ENCODE measurements at regions not wholly inside any gene's neighbourhood (a gene's known extent, or its start where the extent isn't known, plus 50 kb on each side); places are given as distances from the start of the nearest gene placed in this dataset.

- Histone ChIP-seq H3K9me1 (ENCODE audit: insufficient read depth, low read length) (no peaks in the 10 kb centered on the region), H3K9ac (ENCODE audit: low read depth, low read length) (no peak overlapping the region), H2AFZ (replicated peaks; ENCODE audit: low read length, poor library complexity) (no peak overlapping the region), H2BK20ac (ENCODE audit: low read depth, low read length) (no peak overlapping the region), H3K4me1 (ENCODE audit: control insufficient read depth, insufficient read depth, low read length) (no peaks in the 10 kb centered on the region), H2BK15ac (ENCODE audit: low read depth, low read length) (no peak overlapping the region), H2BK5ac (ENCODE audit: low read depth, low read length, poor library complexity, severe bottlenecking) (no peak overlapping the region), H3K14ac (replicated peaks; ENCODE audit: low read depth, low read length) (no peak overlapping the region), H3K4me3 (ENCODE audit: insufficient read depth, low read depth, low read length) (no peak overlapping the region), H4K20me1 (ENCODE audit: insufficient read depth, low read length) (no peaks in the 10 kb centered on the region), H4K5ac (ENCODE audit: low read depth, low read length) (no peak overlapping the region), H2BK120ac (ENCODE audit: low read depth, low read length) (no peak overlapping the region), H3K4ac (ENCODE audit: low read depth, low read length) (no peak overlapping the region), H3K36me3 (ENCODE audit: control insufficient read depth, insufficient read depth, low read length) (no peaks in the 10 kb centered on the region), H3K56ac (ENCODE audit: extremely low read depth, insufficient read depth, low read length) (no peak overlapping the region), H4K8ac (ENCODE audit: low read depth in 2 of 2, low read length in 2 of 2) (no peak overlapping the region), H3K27ac (ENCODE audit: insufficient read depth, low read length) (no peak overlapping the region), H3K27me3 (ENCODE audit: control insufficient read depth, insufficient read depth, low read length) (no peaks in the 10 kb centered on the region), H3K9me3 (ENCODE audit: control insufficient read depth, insufficient read depth, low read length) (no peaks in the 10 kb centered on the region), H2AK9ac (replicated peaks; ENCODE audit: low read depth, low read length, poor library complexity) (no peak overlapping the region), H3K18ac (ENCODE audit: low read depth, low read length) (no peak overlapping the region), H3K23ac (ENCODE audit: low read depth, low read length) (no peak overlapping the region), H3K4me2 (ENCODE audit: low read depth, low read length) (no peak overlapping the region), H2AK5ac (ENCODE audit: low read depth, low read length) (no peak overlapping the region), H3K79me1 (ENCODE audit: low read depth in 1 of 2, low read length in 2 of 2) (no peaks in the 10 kb centered on the region), H4K91ac (ENCODE audit: insufficient read depth, low read depth, low read length) (no peak overlapping the region)
- no peak for TF ChIP-seq CEBPB (IDR thresholded peaks at IDR 0.05; ENCODE audit: low read depth, low read length)
- no peak for TF ChIP-seq CHD1 (IDR thresholded peaks at IDR 0.05; ENCODE audit: low read depth, low read length)
- no peak for TF ChIP-seq MAFK (IDR thresholded peaks at IDR 0.05; ENCODE audit: low read depth, low read length)
- TF ChIP-seq, protein P1, sequence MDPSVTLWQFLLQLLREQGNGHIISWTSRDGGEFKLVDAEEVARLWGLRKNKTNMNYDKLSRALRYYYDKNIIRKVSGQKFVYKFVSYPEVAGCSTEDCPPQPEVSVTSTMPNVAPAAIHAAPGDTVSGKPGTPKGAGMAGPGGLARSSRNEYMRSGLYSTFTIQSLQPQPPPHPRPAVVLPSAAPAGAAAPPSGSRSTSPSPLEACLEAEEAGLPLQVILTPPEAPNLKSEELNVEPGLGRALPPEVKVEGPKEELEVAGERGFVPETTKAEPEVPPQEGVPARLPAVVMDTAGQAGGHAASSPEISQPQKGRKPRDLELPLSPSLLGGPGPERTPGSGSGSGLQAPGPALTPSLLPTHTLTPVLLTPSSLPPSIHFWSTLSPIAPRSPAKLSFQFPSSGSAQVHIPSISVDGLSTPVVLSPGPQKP (IDR thresholded peaks at IDR 0.05; ENCODE audit: borderline replicate concordance, low read depth, low read length): no peak
- no peak for TF ChIP-seq MXI1 (IDR thresholded peaks at IDR 0.05; ENCODE audit: borderline replicate concordance, low read depth, low read length)
- ChIA-PET CTCF (no interaction called here), POLR2A (ENCODE audit: unreplicated experiment) (no interaction called here)
- intact Hi-C loops (cut with micrococcal nuclease) (no loop called here), dilution Hi-C loops (cut with HindIII; ENCODE audit: low sequenced_read_pairs, unreplicated experiment) (no loop called here), in situ Hi-C loops (cut with MboI; ENCODE audit: low sequenced_read_pairs) (no loop called here)
- ATAC-seq (ENCODE audit: low read depth) (no peak), DNase-seq (no peak)
- no TSS peak for BruUV-seq (replicated peaks)
- WGBS, 2 experiments (ENCODE audit: extremely low coverage in 2 of 2, insufficient read length in 1 of 2): no CpG with 5 or more reads among the region's 3 CpGs
Observed at GRCh38 chr16:22739077-22739476, 74.9 kb upstream of the HS3ST2 start.
